Fibroblast of villous mesenchyme (primary cell): ENCODE measurements at regions not wholly inside any gene's neighbourhood (a gene's known extent, or its start where the extent isn't known, plus 50 kb on each side); places are given as distances from the start of the nearest gene placed in this dataset.

Experiments
- DNase-seq: peaks from one replicate; pipeline ENCODE4 v3.0.0-alpha.2; 2010; ENCODE audit warnings: low read depth
- H3K4me3 ChIP-seq: 2 replicates; pipeline ENCODE4 v1.5.1; 2011; ENCODE audit warnings: low read depth, mild to moderate bottlenecking, low read length
- TF ChIP-seq, protein P1 (sequence below): IDR thresholded peaks from 2 replicates; pipeline ENCODE4 v1.5.1; 2012; ENCODE audit warnings: low read depth, mild to moderate bottlenecking, low read length; ENCODE audit not compliant: insufficient read depth

DNA sequence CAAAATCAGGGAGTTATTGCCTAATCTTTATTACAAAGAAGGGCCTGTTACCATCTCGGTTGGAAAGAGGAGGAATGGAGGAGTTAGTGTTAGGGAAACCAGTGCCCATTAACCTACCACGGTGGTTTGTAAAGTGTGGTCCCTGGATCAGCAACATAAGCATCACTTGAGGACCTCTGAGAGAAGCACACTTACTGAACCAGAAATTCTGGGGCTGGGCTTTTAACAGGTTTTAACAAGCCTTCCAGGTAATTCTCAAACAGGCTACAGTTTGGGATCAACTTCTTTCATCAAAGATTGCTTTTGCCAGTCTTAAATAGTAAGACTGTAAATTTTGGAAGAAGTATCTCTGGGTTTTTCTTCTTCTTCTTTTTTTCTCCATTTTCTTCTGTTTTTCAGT lies 329.5 kb upstream of the JAG1 start:
- no peak for DNase-seq
- TF ChIP-seq, protein P1, sequence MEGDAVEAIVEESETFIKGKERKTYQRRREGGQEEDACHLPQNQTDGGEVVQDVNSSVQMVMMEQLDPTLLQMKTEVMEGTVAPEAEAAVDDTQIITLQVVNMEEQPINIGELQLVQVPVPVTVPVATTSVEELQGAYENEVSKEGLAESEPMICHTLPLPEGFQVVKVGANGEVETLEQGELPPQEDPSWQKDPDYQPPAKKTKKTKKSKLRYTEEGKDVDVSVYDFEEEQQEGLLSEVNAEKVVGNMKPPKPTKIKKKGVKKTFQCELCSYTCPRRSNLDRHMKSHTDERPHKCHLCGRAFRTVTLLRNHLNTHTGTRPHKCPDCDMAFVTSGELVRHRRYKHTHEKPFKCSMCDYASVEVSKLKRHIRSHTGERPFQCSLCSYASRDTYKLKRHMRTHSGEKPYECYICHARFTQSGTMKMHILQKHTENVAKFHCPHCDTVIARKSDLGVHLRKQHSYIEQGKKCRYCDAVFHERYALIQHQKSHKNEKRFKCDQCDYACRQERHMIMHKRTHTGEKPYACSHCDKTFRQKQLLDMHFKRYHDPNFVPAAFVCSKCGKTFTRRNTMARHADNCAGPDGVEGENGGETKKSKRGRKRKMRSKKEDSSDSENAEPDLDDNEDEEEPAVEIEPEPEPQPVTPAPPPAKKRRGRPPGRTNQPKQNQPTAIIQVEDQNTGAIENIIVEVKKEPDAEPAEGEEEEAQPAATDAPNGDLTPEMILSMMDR: no peak

GRCh38 chr20:11008444-11009033 lies 334.7 kb upstream of the JAG1 start:
- TF ChIP-seq, protein P1: no peak
- peak; percentile 23 for DNase-seq
- H3K4me3 ChIP-seq: no peak overlapping the region

More for the DNA sequence above, 329.5 kb upstream of the JAG1 start:
- H3K4me3 ChIP-seq: no peak overlapping the region

- H3K4me3 ChIP-seq: no peak overlapping the region
- TF ChIP-seq, protein P1: no peak
- DNase-seq: no peak
Measured at GRCh38 chr20:11011653-11012052, 337.9 kb upstream of the JAG1 start.

DNA sequence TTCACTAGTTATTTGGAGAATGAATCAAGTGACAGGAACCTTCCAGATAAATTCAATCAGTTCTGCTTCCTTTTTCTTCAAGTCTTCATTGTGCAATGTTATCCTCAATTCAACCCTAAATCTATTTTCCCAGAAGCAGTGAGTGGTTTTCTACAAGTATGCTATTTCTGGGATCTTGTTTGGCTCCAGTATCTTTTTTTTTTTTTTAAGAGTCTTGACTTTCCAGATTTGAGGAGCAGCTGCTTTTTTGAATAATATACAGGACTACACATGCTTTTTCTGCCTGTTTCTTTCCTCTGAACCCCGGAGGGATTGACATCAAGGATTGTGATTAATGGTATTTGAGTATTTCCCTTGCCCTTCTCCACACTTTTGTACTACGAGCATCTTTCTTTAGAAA lies 339.2 kb upstream of the JAG1 start:
- peak; percentile 63 for DNase-seq
- TF ChIP-seq, protein P1: no peak
- no peak overlapping the region for H3K4me3 ChIP-seq

DNA sequence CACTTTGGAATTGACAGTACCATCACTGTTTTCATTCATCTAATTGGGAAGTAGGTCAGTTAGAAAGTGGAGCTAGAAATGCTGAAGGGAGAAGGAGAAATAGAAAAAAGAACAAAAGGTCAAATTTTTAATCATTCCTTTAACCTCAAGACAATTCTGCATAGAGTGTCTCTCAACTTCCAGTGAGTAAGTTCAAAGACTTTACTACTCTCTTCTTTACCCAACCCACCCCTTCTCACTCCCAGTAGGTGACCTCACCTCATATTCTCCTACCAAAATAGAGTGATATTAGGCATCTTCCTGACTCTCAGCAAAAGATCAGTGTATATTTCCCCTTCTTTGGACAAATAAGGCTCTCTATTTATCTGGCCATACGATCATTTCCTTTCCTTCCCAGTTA lies 340.0 kb upstream of the JAG1 start:
- H3K4me3 ChIP-seq: no peak overlapping the region
- DNase-seq: no peak
- TF ChIP-seq, protein P1: no peak

DNA sequence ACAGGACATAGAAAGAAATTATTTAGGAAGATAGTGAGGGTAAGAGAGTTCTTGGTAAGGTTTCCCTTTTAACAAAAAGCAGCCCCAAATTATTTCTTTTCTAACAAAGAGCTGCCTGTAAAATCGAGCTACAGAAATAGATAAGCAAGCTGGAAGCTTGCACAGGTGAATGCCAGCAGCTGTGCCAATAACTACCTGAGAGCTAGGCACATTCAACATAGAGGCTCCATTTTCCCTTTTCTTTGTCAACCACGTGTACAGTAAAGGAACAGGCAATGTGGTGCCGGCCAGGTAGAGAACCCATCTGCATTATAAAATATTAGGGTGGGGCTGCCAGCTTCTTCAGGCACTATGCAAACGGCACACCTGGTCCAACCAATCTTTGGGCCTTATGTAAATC lies 341.6 kb upstream of the JAG1 start:
- no peak overlapping the region for H3K4me3 ChIP-seq
- no peak for DNase-seq
- TF ChIP-seq, protein P1: no peak

DNA sequence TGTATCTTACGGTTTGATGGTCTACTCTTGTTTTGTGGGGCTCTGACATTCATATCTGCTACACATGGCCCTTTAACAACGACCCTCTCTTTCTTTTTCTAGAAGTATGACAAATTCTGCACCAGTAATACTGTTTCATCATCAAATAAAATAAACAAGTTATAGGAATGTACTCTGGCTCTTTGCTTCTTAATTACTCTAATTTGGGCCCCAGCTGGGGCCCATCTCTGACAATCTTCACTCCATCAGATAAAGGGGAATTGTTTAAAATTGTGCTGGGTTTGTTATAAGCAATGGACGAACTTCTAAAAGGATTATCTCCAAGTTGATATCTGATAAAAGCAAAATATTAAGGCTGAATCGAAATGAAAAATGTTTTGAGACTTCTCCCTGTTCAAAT lies 343.6 kb upstream of the JAG1 start:
- no peak overlapping the region for H3K4me3 ChIP-seq
- TF ChIP-seq, protein P1: no peak
- DNase-seq: no peak
